SK-N-SH (cell line): ENCODE measurements at regions not wholly inside any gene's neighbourhood (a gene's known extent, or its start where the extent isn't known, plus 50 kb on each side); places are given as distances from the start of the nearest gene placed in this dataset.
"Not testable (repeated sequence)": the region's sequence is repeated elsewhere in the genome, so short reads cannot be mapped to it uniquely, and the experiment has no call there.

Experiments used
- CTCF ChIA-PET: fragments of 300-600, 350-600 bp; formaldehyde crosslinking; extraction: SDS; loops from one replicate; lab custom pipeline; 2021; lab: Yijun Ruan, JAX
- POLR2A ChIA-PET: fragments of 350-600 bp; sonication (Branson Sonifier 250); formaldehyde crosslinking; extraction: SDS; loops from one replicate; lab custom pipeline; 2020; ENCODE audit warnings: antibody characterized with exemption, inconsistent platforms; lab: Yijun Ruan, JAX
- DNase-seq: peaks from one replicate; pipeline ENCODE4 v3.0.0; 2012
- H2AFZ ChIP-seq: fragments of 200-600 bp; sonication (generic); 2 replicates; pipeline ENCODE4 v1.8.1; 2016; ENCODE audit warnings: antibody characterized with exemption, mild to moderate bottlenecking, low read depth
- H3F3A ChIP-seq: fragments of 200-600 bp; sonication (generic); replicated peaks from 2 replicates; pipeline ENCODE3; 2016; ENCODE audit warnings: antibody characterized with exemption, mild to moderate bottlenecking; ENCODE audit not compliant: insufficient read depth
- H3K27ac ChIP-seq, 2 experiments: fragments of 200-500 bp in 1 of 2; fragments of 200-600 bp in 1 of 2; sonication (Bioruptor generic) in 1 of 2; sonication (generic), shearing (Covaris generic) in 1 of 2; 2 replicates each; pipeline versions ENCODE4 v1.5.1 to v1.6.1; 2014 to 2016; ENCODE audit warnings: low read depth in 2 of 2, inconsistent platforms in 1 of 2, low read length in 1 of 2, mild to moderate bottlenecking in 1 of 2, mixed read lengths in 1 of 2
- H3K27me3 ChIP-seq: fragments of 200-600 bp; sonication (generic), shearing (Covaris generic); 2 replicates; pipeline ENCODE4 v1.6.1; 2016; ENCODE audit warnings: mixed run types; ENCODE audit not compliant: insufficient read depth
- H3K36me3 ChIP-seq, 2 experiments: fragments of 200-500 bp in 1 of 2; fragments of 200-600 bp in 1 of 2; sonication (Bioruptor generic) in 1 of 2; sonication (generic) in 1 of 2; replicated peaks in 1 of 2; 2 replicates each; pipeline versions ENCODE3 to v1.5.1; 2014 to 2016; ENCODE audit warnings: low read length in 1 of 2, mild to moderate bottlenecking in 1 of 2; ENCODE audit not compliant: insufficient read depth in 2 of 2, control insufficient read depth in 1 of 2
- H3K4me1 ChIP-seq, 2 experiments: fragments of 200-500 bp in 1 of 2; fragments of 200-600 bp in 1 of 2; sonication (Bioruptor generic) in 1 of 2; sonication (generic), shearing (Covaris generic) in 1 of 2; 2 replicates each; pipeline versions ENCODE4 v1.5.1 to v1.6.1; 2014 to 2016; ENCODE audit warnings: low read depth in 1 of 2, low read length in 1 of 2, mixed run types in 1 of 2; ENCODE audit not compliant: insufficient read depth in 2 of 2, control insufficient read depth in 1 of 2
- H3K4me2 ChIP-seq: fragments of 200-600 bp; sonication (generic), shearing (Covaris generic); 2 replicates; pipeline ENCODE4 v1.6.1; 2017; ENCODE audit warnings: mixed run types
- H3K4me3 ChIP-seq, 2 experiments: fragments of 200-500 bp in 1 of 2; fragments of 200-600 bp in 1 of 2; sonication (Bioruptor generic) in 1 of 2; sonication (generic), shearing (Covaris generic) in 1 of 2; 2 replicates each; pipeline versions ENCODE4 v1.5.1 to v1.8.1; 2014 to 2016; ENCODE audit warnings: low read depth in 2 of 2, inconsistent platforms in 1 of 2, low read length in 1 of 2, mild to moderate bottlenecking in 1 of 2, mixed read lengths in 1 of 2, moderate library complexity in 1 of 2
- H3K79me2 ChIP-seq: fragments of 200-600 bp; sonication (generic); 2 replicates; pipeline ENCODE4 v1.8.1; 2017; ENCODE audit warnings: mild to moderate bottlenecking; ENCODE audit not compliant: insufficient read depth
- H3K9ac ChIP-seq: fragments of 200-600 bp; sonication (generic); 2 replicates; pipeline ENCODE4 v1.6.1; 2017; ENCODE audit warnings: mixed run types
- H3K9me2 ChIP-seq: fragments of 200-600 bp; sonication (generic); 2 replicates; pipeline ENCODE4 v1.6.1; 2017; ENCODE audit warnings: mixed run types
- H3K9me3 ChIP-seq: fragments of 200-600 bp; sonication (generic); 2 replicates; pipeline ENCODE4 v1.6.1; 2017; ENCODE audit warnings: mixed run types, mild to moderate bottlenecking, moderate library complexity
- H4K20me1 ChIP-seq: fragments of 200-600 bp; sonication (generic); 2 replicates; pipeline ENCODE4 v1.6.1; 2017; ENCODE audit warnings: mild to moderate bottlenecking, mixed run types; ENCODE audit not compliant: insufficient read depth
- CHD2 ChIP-seq: fragments of 150-350 bp; IDR thresholded peaks from 2 replicates; pipeline ENCODE4 v1.6.1; 2018; ENCODE audit warnings: low read length; ENCODE audit not compliant: partially characterized antibody
- RAD21 ChIP-seq: IDR thresholded peaks from 2 replicates; pipeline ENCODE4 v1.6.1; 2012; ENCODE audit warnings: mild to moderate bottlenecking, low read length
- SMC3 ChIP-seq: IDR thresholded peaks from 2 replicates; pipeline ENCODE4 v1.6.1; 2012; ENCODE audit warnings: low read depth, low read length, improper control_type of control experiment
- WGBS: methylation state at CpG from one replicate; pipeline ENCODE4 v1.1.6; 2017; ENCODE audit warnings: low lambda C conversion rate; 5-methylcytosine and 5-hydroxymethylcytosine counted together
- TF ChIP-seq, protein P1 (sequence below): fragments of 200-600 bp; sonication (generic); IDR thresholded peaks from 2 replicates; pipeline ENCODE4 v1.6.1; 2017; ENCODE audit warnings: antibody characterized with exemption, mild to moderate bottlenecking, moderate library complexity

DNA sequence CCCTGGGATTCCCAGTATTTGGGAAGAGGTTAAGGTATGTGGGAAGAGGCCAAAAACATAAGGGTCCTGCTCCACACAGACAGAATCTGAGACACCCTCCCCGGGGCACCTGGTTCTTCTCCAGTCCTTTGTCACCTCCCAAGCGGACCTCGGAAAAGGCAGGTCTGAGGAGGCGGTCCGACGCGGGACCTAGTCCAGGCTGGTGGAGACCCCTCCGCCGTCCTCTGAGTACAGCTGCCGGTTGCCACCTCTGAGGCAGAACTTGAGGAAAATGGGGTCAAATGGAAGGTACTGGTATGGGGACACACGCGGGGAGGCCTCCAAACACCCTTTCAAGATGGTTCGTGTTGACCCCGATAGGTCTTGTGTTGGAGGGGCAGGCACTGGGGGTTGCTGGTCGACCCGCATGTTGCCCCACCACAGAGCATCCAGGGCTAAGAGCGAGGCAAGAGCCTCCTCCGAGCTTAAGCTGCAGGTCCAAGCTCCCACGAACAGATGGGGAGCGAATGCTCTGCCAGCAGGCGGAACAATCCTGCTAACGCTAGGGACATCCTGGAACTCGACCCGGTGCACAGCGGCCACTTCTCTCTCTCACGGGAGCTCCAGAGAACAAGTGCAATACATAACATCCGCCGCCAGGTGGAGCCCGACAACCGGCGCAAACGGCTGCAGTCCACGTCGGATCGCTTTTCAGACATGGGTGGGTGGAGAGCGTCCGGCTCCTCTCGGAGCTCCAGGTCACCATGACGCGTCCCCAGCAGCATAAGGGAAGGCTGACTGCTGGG is 559.8 kb downstream of the SPATA31A6 start:
- peak overlapping the region; percentile 14 to 52; a peak in 1 of 4 replicates for H3K4me3 ChIP-seq
- CTCF ChIA-PET = interaction anchor here (0.6 to 1.1 kb wide), 3 partner anchors 9 to 39 kb away, joined by 3 read pairs; no protein-coding TSS in a partner anchor
- H3K4me2 ChIP-seq = peak overlapping the region; percentile 60
- H3K36me3 ChIP-seq, H4K20me1 ChIP-seq, H3F3A ChIP-seq, H3K27me3 ChIP-seq, H3K27ac ChIP-seq, H3K9me2 ChIP-seq, H3K9ac ChIP-seq, H3K9me3 ChIP-seq, H3K4me1 ChIP-seq, H3K79me2 ChIP-seq, POLR2A ChIA-PET: not testable (repeated sequence)
- peak overlapping the region; percentile 46; the same call in 1 of the 2 replicates for H2AFZ ChIP-seq
- 3% methylated on average over 9 of the region's 40 CpGs for WGBS
- peak; percentile 80 for TF ChIP-seq SMC3
- TF ChIP-seq CHD2 = peak; percentile 36
- TF ChIP-seq, protein P1, sequence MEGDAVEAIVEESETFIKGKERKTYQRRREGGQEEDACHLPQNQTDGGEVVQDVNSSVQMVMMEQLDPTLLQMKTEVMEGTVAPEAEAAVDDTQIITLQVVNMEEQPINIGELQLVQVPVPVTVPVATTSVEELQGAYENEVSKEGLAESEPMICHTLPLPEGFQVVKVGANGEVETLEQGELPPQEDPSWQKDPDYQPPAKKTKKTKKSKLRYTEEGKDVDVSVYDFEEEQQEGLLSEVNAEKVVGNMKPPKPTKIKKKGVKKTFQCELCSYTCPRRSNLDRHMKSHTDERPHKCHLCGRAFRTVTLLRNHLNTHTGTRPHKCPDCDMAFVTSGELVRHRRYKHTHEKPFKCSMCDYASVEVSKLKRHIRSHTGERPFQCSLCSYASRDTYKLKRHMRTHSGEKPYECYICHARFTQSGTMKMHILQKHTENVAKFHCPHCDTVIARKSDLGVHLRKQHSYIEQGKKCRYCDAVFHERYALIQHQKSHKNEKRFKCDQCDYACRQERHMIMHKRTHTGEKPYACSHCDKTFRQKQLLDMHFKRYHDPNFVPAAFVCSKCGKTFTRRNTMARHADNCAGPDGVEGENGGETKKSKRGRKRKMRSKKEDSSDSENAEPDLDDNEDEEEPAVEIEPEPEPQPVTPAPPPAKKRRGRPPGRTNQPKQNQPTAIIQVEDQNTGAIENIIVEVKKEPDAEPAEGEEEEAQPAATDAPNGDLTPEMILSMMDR = peak; percentile 74
- TF ChIP-seq RAD21 = peak; percentile 78
- DNase-seq = peak; percentile 78

DNA sequence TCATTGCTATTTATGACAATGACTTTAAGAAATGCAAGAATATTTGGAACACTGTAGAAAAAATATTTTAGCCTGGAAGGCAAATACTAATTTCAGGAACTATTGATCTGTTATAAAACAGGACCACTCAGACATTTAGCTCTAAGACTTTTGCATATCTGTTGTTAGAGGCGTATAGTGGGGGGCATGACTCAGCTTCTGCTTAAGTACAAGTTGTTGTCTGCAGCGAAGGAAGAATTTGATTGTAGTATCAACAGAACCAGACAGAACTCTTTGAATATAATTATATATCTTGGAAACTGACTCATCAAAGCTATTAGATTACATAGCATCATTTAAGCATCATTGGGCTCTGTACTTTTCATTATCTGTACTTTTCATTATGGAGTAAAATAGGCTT is 573.8 kb downstream of the SPATA31A6 start:
- H3K27me3 ChIP-seq, H3K4me1 ChIP-seq, H3K9ac ChIP-seq, H3F3A ChIP-seq, POLR2A ChIA-PET, H2AFZ ChIP-seq, H3K4me2 ChIP-seq, DNase-seq, H3K79me2 ChIP-seq, H3K9me2 ChIP-seq, H3K9me3 ChIP-seq, H3K36me3 ChIP-seq, H3K27ac ChIP-seq, H3K4me3 ChIP-seq, CTCF ChIA-PET, H4K20me1 ChIP-seq: not testable (repeated sequence)
- 0% methylated on average over 2 of the region's 2 CpGs for WGBS

DNA sequence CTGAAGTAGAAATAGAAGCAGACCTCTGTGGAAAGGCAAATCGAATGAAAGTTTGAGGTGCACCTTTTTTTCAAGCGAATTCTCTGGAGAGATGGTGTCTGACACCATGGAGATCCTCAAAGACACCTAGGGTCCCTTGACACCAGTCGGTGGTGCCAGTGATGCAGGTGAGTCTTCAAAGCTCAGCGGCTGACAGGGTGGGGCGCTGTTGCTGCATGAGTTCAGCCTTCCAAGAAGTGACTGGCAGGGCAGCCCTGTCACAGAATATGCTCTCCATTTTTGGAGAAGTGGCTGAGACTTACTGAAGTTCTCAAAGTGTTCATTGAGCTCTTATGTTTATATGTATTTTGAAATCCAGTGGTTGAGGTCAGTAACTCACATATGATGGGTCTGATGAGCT is 575.9 kb downstream of the SPATA31A6 start:
- H2AFZ ChIP-seq, POLR2A ChIA-PET, H4K20me1 ChIP-seq, H3K27me3 ChIP-seq, H3F3A ChIP-seq, H3K4me1 ChIP-seq, H3K4me3 ChIP-seq, H3K79me2 ChIP-seq, H3K9ac ChIP-seq, DNase-seq, H3K4me2 ChIP-seq, H3K9me2 ChIP-seq, H3K9me3 ChIP-seq, CTCF ChIA-PET, H3K27ac ChIP-seq, H3K36me3 ChIP-seq: not testable (repeated sequence)
- WGBS = 5% methylated on average over 4 of the region's 5 CpGs

DNA sequence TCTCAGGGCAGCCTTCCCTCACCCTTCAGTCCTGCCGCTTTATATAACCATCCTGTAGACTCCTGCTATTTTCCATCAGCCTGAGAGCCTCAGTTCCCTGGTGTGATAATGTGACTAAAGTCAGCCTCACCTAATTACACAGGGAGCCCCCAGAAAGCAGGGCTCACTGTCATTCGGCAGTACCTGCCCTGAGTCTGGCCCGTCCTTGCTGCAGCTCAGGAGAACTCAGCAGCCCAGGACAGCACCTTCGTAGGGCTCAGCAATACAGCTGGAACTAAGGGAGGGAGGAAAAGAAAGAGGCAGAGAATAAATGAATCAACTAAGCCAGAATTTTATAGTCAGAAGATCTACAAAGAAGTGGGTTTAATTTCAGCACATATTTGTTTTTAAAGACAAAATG is 598.7 kb downstream of the SPATA31A6 start:
- DNase-seq, H3K27ac ChIP-seq, H3K36me3 ChIP-seq, H3K4me2 ChIP-seq, H3K4me3 ChIP-seq, H4K20me1 ChIP-seq, H3K9me3 ChIP-seq, POLR2A ChIA-PET, H3K9ac ChIP-seq, H3F3A ChIP-seq, H3K9me2 ChIP-seq, H3K4me1 ChIP-seq, H3K27me3 ChIP-seq, H2AFZ ChIP-seq, H3K79me2 ChIP-seq, CTCF ChIA-PET: not testable (repeated sequence)
- WGBS = 0% methylated on average over 4 of the region's 4 CpGs

DNA sequence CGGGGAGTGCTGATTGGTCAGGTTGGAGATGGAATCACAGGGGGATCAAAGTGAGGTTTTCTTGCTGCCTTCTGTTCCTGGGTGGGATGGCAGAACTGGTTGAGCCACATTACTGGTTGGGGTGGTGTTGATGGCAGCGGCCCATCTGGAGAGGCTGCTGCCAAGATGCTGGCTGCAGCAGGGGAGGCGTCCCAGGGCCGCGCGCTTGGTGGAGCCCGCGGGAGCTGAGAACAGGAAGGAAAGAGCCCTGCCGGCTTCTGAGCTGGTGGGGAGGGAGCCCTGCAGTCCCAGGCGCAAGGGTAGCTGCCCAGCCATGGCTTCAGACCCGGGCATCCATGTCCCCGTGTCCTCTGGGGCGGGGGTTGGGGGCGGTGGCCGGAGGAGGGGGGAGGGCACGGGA is 609.3 kb downstream of the SPATA31A6 start:
- CTCF ChIA-PET, DNase-seq: not testable (repeated sequence)

More for the DNA sequence above, 609.3 kb downstream of the SPATA31A6 start:
- whole genome bisulfite sequencing = 18% methylated on average over 11 of the region's 16 CpGs
- H3K79me2 ChIP-seq, H4K20me1 ChIP-seq, H3K9me2 ChIP-seq, H3K27me3 ChIP-seq, H3K4me1 ChIP-seq, H3K9me3 ChIP-seq, H3K9ac ChIP-seq, H3F3A ChIP-seq, H3K4me3 ChIP-seq, H3K27ac ChIP-seq, POLR2A ChIA-PET, H3K4me2 ChIP-seq, H3K36me3 ChIP-seq, H2AFZ ChIP-seq: not testable (repeated sequence)
